Liver (tissue), 3 donors: ENCODE measurements at regions not wholly inside any gene's neighbourhood (a gene's known extent, or its start where the extent isn't known, plus 50 kb on each side); places are given as distances from the start of the nearest gene placed in this dataset.

ENCODE experiments used
- CTCF ChIP-seq: fragments of 150-350 bp; IDR thresholded peaks from 2 replicates; pipeline ENCODE4 v1.5.1; 2017; ENCODE audit warnings: improper control_type of control experiment, low read depth, low read length; ENCODE audit not compliant: missing input control
- TAF1 ChIP-seq: conservative IDR thresholded peaks from 2 replicates; pipeline ENCODE4 v1.6.1; 2016; ENCODE audit warnings: antibody characterized with exemption, mild to moderate bottlenecking
- donor health status: healthy.
- donor health status: healthy.

- no peak for TF ChIP-seq TAF1
- TF ChIP-seq CTCF: no peak
These were observed 675.8 kb downstream of the NCAM2 start for GRCh38 chr21:21673959-21674358.
